ENCODE measurements at regions not wholly inside any gene's neighbourhood (a gene's known extent, or its start where the extent isn't known, plus 50 kb on each side); places are given as distances from the start of the nearest gene placed in this dataset.

GRCh38 chr1:105830571-105831146, 1225.8 kb upstream of the PRMT6 start:
- DNase-seq (ENCODE audit: low spot score): no peak

- no peak for DNase-seq (ENCODE audit: low spot score)
These were observed 1218.4 kb upstream of the PRMT6 start for GRCh38 chr1:105838071-105838470.

- DNase-seq (ENCODE audit: low spot score): no peak
These were observed 1190.9 kb upstream of the PRMT6 start for GRCh38 chr1:105865546-105865945.

GRCh38 chr1:105872817-105873216, 1183.7 kb upstream of the PRMT6 start:
- no peak for DNase-seq (ENCODE audit: low spot score)

- no peak for DNase-seq (ENCODE audit: low spot score)
These were observed 1181.9 kb upstream of the PRMT6 start for GRCh38 chr1:105874621-105875020.

- DNase-seq (ENCODE audit: low spot score): no peak
These were observed 1170.2 kb upstream of the PRMT6 start for GRCh38 chr1:105886309-105886708.

- no peak for DNase-seq (ENCODE audit: low spot score)
These were observed 1165.2 kb upstream of the PRMT6 start for GRCh38 chr1:105891308-105891707.

- DNase-seq (ENCODE audit: low spot score): no peak
These were observed 1162.5 kb upstream of the PRMT6 start for GRCh38 chr1:105894006-105894405.

- DNase-seq (ENCODE audit: low spot score): no peak
These were observed 1146.7 kb upstream of the PRMT6 start for GRCh38 chr1:105909811-105910210.

GRCh38 chr1:105914403-105914802, 1142.1 kb upstream of the PRMT6 start:
- DNase-seq (ENCODE audit: low spot score): no peak

- no peak for DNase-seq (ENCODE audit: low spot score)
These were observed 1121.7 kb upstream of the PRMT6 start for GRCh38 chr1:105934806-105935205.

GRCh38 chr1:105964879-105965278, 1091.6 kb upstream of the PRMT6 start:
- no peak for DNase-seq (ENCODE audit: low spot score)

GRCh38 chr1:105997516-105997915, 1059.0 kb upstream of the PRMT6 start:
- no peak for DNase-seq (ENCODE audit: low spot score)

GRCh38 chr1:106022312-106022902, 1034.1 kb upstream of the PRMT6 start:
- peak; percentile 2 for DNase-seq (ENCODE audit: low spot score)

- DNase-seq (ENCODE audit: low spot score): no peak
These were observed 1028.6 kb upstream of the PRMT6 start for GRCh38 chr1:106027871-106028270.

- no peak for DNase-seq (ENCODE audit: low spot score)
These were observed 1018.9 kb upstream of the PRMT6 start for GRCh38 chr1:106037526-106037925.

- DNase-seq (ENCODE audit: low spot score): no peak
These were observed 1018.2 kb upstream of the PRMT6 start for GRCh38 chr1:106038260-106038659.

GRCh38 chr1:106043971-106044370, 1012.5 kb upstream of the PRMT6 start:
- no peak for DNase-seq (ENCODE audit: low spot score)

- no peak for DNase-seq (ENCODE audit: low spot score)
These were observed 1009.3 kb upstream of the PRMT6 start for GRCh38 chr1:106047210-106047609.

- no peak for DNase-seq (ENCODE audit: low spot score)
These were observed 1006.9 kb upstream of the PRMT6 start for GRCh38 chr1:106049595-106049994.

GRCh38 chr1:106055855-106056254, 1000.6 kb upstream of the PRMT6 start:
- DNase-seq (ENCODE audit: low spot score): no peak

- DNase-seq (ENCODE audit: low spot score): no peak
These were observed 994.6 kb upstream of the PRMT6 start for GRCh38 chr1:106061586-106062495.

- DNase-seq (ENCODE audit: low spot score): no peak
These were observed 993.0 kb upstream of the PRMT6 start for GRCh38 chr1:106063510-106063909.

All from SW480 (cell line).